NCI-H345 treated with DMSO at 0.1 percent for 48 hours (cell line): ENCODE measurements at regions not wholly inside any gene's neighbourhood (a gene's known extent, or its start where the extent isn't known, plus 50 kb on each side); places are given as distances from the start of the nearest gene placed in this dataset.
"Not testable (repeated sequence)": the region's sequence is repeated elsewhere in the genome, so short reads cannot be mapped to it uniquely, and the experiment has no call there.

Source experiments
- DNase-seq: peaks from one replicate; lab custom pipeline; 2025; ENCODE audit not compliant: unreplicated experiment; lab: John Stamatoyannopoulos, UW

- no peak for DNase-seq
Measured at GRCh38 chr10:57362811-57363210, 904.9 kb downstream of the IPMK start.

GRCh38 chr10:57353403-57354003 lies 914.2 kb downstream of the IPMK start:
- no peak for DNase-seq

- no peak for DNase-seq
Measured at GRCh38 chr10:57351076-57351475, 916.6 kb downstream of the IPMK start.

- no peak for DNase-seq
Measured at GRCh38 chr10:57341294-57341693, 926.4 kb downstream of the IPMK start.

GRCh38 chr10:57338823-57339558 lies 928.7 kb downstream of the IPMK start:
- peak; percentile 2 for DNase-seq

- no peak for DNase-seq
Measured at GRCh38 chr10:57336865-57337264, 930.8 kb downstream of the IPMK start.

GRCh38 chr10:57336341-57336740 lies 931.4 kb downstream of the IPMK start:
- no peak for DNase-seq

GRCh38 chr10:57334523-57334922 lies 933.2 kb downstream of the IPMK start:
- no peak for DNase-seq

GRCh38 chr10:57333880-57334279 lies 933.8 kb downstream of the IPMK start:
- DNase-seq = no peak

GRCh38 chr10:57321400-57321854 lies 946.3 kb downstream of the IPMK start:
- DNase-seq = not testable (repeated sequence)

- no peak for DNase-seq
Measured at GRCh38 chr10:57320416-57320815, 947.3 kb downstream of the IPMK start.

- no peak for DNase-seq
Measured at GRCh38 chr10:57314046-57314445, 953.0 kb upstream of the ZWINT start.

- DNase-seq = no peak
Measured at GRCh38 chr10:57303566-57303965, 942.5 kb upstream of the ZWINT start.

GRCh38 chr10:57300718-57301117 lies 939.7 kb upstream of the ZWINT start:
- DNase-seq = no peak

GRCh38 chr10:57294698-57295097 lies 933.6 kb upstream of the ZWINT start:
- DNase-seq = no peak

GRCh38 chr10:57288754-57289153 lies 927.7 kb upstream of the ZWINT start:
- DNase-seq = no peak

GRCh38 chr10:57262892-57263291 lies 901.8 kb upstream of the ZWINT start:
- DNase-seq = no peak

GRCh38 chr10:57260175-57260574 lies 899.1 kb upstream of the ZWINT start:
- DNase-seq = no peak

- DNase-seq = no peak
Measured at GRCh38 chr10:57249615-57250281, 888.7 kb upstream of the ZWINT start.

GRCh38 chr10:57247271-57247670 lies 886.2 kb upstream of the ZWINT start:
- DNase-seq = no peak

GRCh38 chr10:57225920-57226319 lies 864.9 kb upstream of the ZWINT start:
- no peak for DNase-seq

GRCh38 chr10:57224811-57225210 lies 863.8 kb upstream of the ZWINT start:
- DNase-seq = no peak
